HPDE6-E6E7 (cell line): ENCODE measurements at regions not wholly inside any gene's neighbourhood (a gene's known extent, or its start where the extent isn't known, plus 50 kb on each side); places are given as distances from the start of the nearest gene placed in this dataset.

Experiments used
- DNase-seq: peaks from one replicate; pipeline ENCODE4 v3.0.0; 2011; ENCODE audit warnings: missing footprints; ENCODE audit errors: extremely low spot score

GRCh38 chr11:119816660-119817059 lies 87.7 kb upstream of the NECTIN1 start:
- no peak for DNase-seq

GRCh38 chr11:119814766-119815165 lies 85.8 kb upstream of the NECTIN1 start:
- DNase-seq: no peak

GRCh38 chr11:119810478-119811232 lies 81.7 kb upstream of the NECTIN1 start:
- DNase-seq: peak; percentile 17

GRCh38 chr11:119809346-119809745 lies 80.3 kb upstream of the NECTIN1 start:
- no peak for DNase-seq

GRCh38 chr11:119808407-119809185 lies 79.6 kb upstream of the NECTIN1 start:
- DNase-seq: no peak

GRCh38 chr11:119807841-119808240 lies 78.8 kb upstream of the NECTIN1 start:
- no peak for DNase-seq

- no peak for DNase-seq
Observed at GRCh38 chr11:119807402-119807801, 78.4 kb upstream of the NECTIN1 start.

GRCh38 chr11:119806064-119806915 lies 77.3 kb upstream of the NECTIN1 start:
- no peak for DNase-seq

- no peak for DNase-seq
Observed at GRCh38 chr11:119805663-119806062, 76.7 kb upstream of the NECTIN1 start.

- no peak for DNase-seq
Observed at GRCh38 chr11:119804698-119805097, 75.7 kb upstream of the NECTIN1 start.

- DNase-seq: no peak
Observed at GRCh38 chr11:119803726-119804294, 74.8 kb upstream of the NECTIN1 start.

GRCh38 chr11:119803139-119803538 lies 74.1 kb upstream of the NECTIN1 start:
- DNase-seq: no peak

- no peak for DNase-seq
Observed at GRCh38 chr11:119802670-119803069, 73.7 kb upstream of the NECTIN1 start.

- DNase-seq: no peak
Observed at GRCh38 chr11:119800619-119801018, 71.6 kb upstream of the NECTIN1 start.

GRCh38 chr11:119800171-119800570 lies 71.2 kb upstream of the NECTIN1 start:
- DNase-seq: no peak

GRCh38 chr11:119798656-119799055 lies 69.7 kb upstream of the NECTIN1 start:
- no peak for DNase-seq

- no peak for DNase-seq
Observed at GRCh38 chr11:119797736-119798135, 68.7 kb upstream of the NECTIN1 start.

- DNase-seq: no peak
Observed at GRCh38 chr11:119797123-119797611, 68.2 kb upstream of the NECTIN1 start.

- no peak for DNase-seq
Observed at GRCh38 chr11:119796363-119797060, 67.5 kb upstream of the NECTIN1 start.

- DNase-seq: no peak
Observed at GRCh38 chr11:119795690-119796089, 66.7 kb upstream of the NECTIN1 start.

- DNase-seq: peak; percentile 71
Observed at GRCh38 chr11:119795231-119795630, 66.2 kb upstream of the NECTIN1 start.
